ENCODE measurements at regions not wholly inside any gene's neighbourhood (a gene's known extent, or its start where the extent isn't known, plus 50 kb on each side); places are given as distances from the start of the nearest gene placed in this dataset.

DNA sequence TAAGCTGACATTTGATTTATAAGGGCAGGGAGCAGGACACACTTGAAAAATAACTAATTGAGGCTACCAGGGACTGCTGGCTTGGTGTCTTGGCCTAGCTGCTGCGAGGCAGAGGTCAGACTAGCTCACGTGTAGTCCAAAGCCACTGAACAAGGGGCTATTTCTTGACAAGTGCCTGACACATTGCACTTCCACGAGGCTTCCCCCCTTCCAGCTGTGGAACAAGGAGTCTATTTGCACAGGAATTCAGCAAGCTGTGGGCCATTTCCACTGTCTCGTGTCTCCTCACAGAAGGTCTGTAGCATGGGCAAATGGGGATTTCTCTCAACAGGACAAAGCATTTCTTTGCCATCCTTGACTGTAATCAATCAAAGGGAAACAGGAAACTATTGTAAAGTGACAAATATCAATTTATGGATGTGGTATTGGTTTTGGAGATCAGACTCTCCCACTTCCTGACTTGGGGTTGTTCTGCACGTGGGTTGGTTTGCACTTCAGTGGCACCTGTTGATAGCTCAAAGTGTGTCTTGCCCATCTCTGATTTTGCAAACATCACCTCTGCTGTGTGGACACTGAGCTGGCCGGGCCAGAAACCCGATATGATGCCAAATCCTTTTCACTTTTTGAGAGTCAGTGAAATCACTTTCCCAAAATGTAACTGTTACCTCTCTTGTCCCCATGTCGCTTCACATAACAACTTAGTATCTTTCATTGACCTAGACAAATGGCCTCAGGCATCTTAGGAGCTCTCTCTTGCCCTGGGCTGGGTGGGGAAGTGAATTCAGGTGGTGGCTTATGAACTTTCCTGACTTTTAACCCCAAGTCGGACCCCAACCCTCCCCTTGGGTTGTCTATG lies 107.4 kb upstream of the MAMLD1 start:
- H3K27ac ChIP-seq (ENCODE audit: low read depth in 1 of 2, low read length in 2 of 2) = no peak overlapping the region
- no peak overlapping the region for H3K4me3 ChIP-seq (ENCODE audit: low read depth in 1 of 3, low read length in 3 of 3)
- no peaks in the 10 kb centered on the region for H3K36me3 ChIP-seq (ENCODE audit: control insufficient read depth in 4 of 4, insufficient read depth in 3 of 4, low read depth in 1 of 4, low read length in 3 of 4)
- peaks cover 0 to 6% (median 0%) of the 10 kb centered on the region in 4 donors for H3K4me1 ChIP-seq (ENCODE audit: control insufficient read depth in 4 of 4, insufficient read depth in 4 of 4, low read length in 3 of 4)
- WGBS = 66% methylated on average over 9 of the region's 9 CpGs
- no peaks in the 10 kb centered on the region for H3K9me3 ChIP-seq (ENCODE audit: control insufficient read depth in 4 of 4, low read length in 3 of 4)
- no peak for DNase-seq (ENCODE audit: low spot score)
- no peaks in the 10 kb centered on the region for H3K27me3 ChIP-seq (ENCODE audit: control insufficient read depth in 4 of 4, insufficient read depth in 4 of 4, low read length in 3 of 4)
- H3K9ac ChIP-seq (ENCODE audit: low read depth in 1 of 2, low read length in 2 of 2) = no peak overlapping the region
- TF ChIP-seq CTCF (IDR thresholded peaks at IDR 0.05; ENCODE audit: low read depth, low read length, missing input control) = no peak
- no peak for TF ChIP-seq MAX (IDR thresholded peaks at IDR 0.05)
- no peak for TF ChIP-seq GABPA (IDR thresholded peaks at IDR 0.05 in 1 of 2, conservative IDR thresholded peaks at IDR 0.05 in 1 of 2)
- TF ChIP-seq RAD21 (IDR thresholded peaks at IDR 0.05) = no peak
- TF ChIP-seq, protein P1, sequence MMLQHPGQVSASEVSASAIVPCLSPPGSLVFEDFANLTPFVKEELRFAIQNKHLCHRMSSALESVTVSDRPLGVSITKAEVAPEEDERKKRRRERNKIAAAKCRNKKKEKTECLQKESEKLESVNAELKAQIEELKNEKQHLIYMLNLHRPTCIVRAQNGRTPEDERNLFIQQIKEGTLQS (IDR thresholded peaks at IDR 0.05) = no peak
- TF ChIP-seq ZBTB33 (IDR thresholded peaks at IDR 0.05) = no peak
- TF ChIP-seq, protein P2, sequence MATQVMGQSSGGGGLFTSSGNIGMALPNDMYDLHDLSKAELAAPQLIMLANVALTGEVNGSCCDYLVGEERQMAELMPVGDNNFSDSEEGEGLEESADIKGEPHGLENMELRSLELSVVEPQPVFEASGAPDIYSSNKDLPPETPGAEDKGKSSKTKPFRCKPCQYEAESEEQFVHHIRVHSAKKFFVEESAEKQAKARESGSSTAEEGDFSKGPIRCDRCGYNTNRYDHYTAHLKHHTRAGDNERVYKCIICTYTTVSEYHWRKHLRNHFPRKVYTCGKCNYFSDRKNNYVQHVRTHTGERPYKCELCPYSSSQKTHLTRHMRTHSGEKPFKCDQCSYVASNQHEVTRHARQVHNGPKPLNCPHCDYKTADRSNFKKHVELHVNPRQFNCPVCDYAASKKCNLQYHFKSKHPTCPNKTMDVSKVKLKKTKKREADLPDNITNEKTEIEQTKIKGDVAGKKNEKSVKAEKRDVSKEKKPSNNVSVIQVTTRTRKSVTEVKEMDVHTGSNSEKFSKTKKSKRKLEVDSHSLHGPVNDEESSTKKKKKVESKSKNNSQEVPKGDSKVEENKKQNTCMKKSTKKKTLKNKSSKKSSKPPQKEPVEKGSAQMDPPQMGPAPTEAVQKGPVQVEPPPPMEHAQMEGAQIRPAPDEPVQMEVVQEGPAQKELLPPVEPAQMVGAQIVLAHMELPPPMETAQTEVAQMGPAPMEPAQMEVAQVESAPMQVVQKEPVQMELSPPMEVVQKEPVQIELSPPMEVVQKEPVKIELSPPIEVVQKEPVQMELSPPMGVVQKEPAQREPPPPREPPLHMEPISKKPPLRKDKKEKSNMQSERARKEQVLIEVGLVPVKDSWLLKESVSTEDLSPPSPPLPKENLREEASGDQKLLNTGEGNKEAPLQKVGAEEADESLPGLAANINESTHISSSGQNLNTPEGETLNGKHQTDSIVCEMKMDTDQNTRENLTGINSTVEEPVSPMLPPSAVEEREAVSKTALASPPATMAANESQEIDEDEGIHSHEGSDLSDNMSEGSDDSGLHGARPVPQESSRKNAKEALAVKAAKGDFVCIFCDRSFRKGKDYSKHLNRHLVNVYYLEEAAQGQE (IDR thresholded peaks at IDR 0.05) = no peak

DNA sequence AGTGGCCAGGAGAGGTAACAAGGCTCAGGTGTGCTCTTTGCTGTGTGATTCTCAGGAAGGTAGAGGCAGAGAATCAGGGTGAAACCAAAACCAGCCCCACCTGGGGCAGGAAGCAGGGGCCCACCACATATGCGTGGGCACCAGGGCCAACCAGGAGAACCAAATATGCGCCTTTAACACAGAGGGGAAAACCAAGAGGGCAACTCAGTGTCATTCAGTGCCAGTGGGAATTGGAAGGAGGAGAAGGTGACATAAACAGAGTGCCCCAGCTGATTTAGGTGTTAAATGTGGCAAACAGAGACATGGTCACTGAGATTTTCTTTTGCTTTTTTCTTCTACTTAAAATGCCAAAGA lies 106.8 kb upstream of the MAMLD1 start:
- Histone ChIP-seq H3K4me1 (ENCODE audit: control insufficient read depth in 4 of 4, insufficient read depth in 4 of 4, low read length in 3 of 4) (peaks cover 0 to 6% (median 0%) of the 10 kb centered on the region in 4 donors), H3K9ac (ENCODE audit: low read depth in 1 of 2, low read length in 2 of 2) (no peak overlapping the region), H3K36me3 (ENCODE audit: control insufficient read depth in 4 of 4, insufficient read depth in 3 of 4, low read depth in 1 of 4, low read length in 3 of 4) (no peaks in the 10 kb centered on the region), H3K27me3 (ENCODE audit: control insufficient read depth in 4 of 4, insufficient read depth in 4 of 4, low read length in 3 of 4) (no peaks in the 10 kb centered on the region), H3K4me3 (ENCODE audit: low read depth in 1 of 3, low read length in 3 of 3) (no peak overlapping the region), H3K9me3 (ENCODE audit: control insufficient read depth in 4 of 4, low read length in 3 of 4) (no peaks in the 10 kb centered on the region), H3K27ac (ENCODE audit: low read depth in 1 of 2, low read length in 2 of 2) (no peak overlapping the region)
- no peak for DNase-seq (ENCODE audit: low spot score)
- WGBS = 99% methylated on average over 2 of the region's 2 CpGs
- no peak for TF ChIP-seq FOXA2 (IDR thresholded peaks at IDR 0.05)
- no peak for TF ChIP-seq FOXA1 (IDR thresholded peaks at IDR 0.05)
- no peak for TF ChIP-seq YY1 (IDR thresholded peaks at IDR 0.05)
- TF ChIP-seq EGR1 (IDR thresholded peaks at IDR 0.05; ENCODE audit: low read depth in 2 of 2) = no peak
- TF ChIP-seq, protein P1 (IDR thresholded peaks at IDR 0.05) = no peak
- TF ChIP-seq TAF1 (conservative IDR thresholded peaks at IDR 0.05) = no peak
- no peak for TF ChIP-seq HNF4A (conservative IDR thresholded peaks at IDR 0.05)
- no peak for TF ChIP-seq NR2F2 (IDR thresholded peaks at IDR 0.05)
- no peak for TF ChIP-seq GABPA (IDR thresholded peaks at IDR 0.05 in 1 of 2, conservative IDR thresholded peaks at IDR 0.05 in 1 of 2)
- no peak for TF ChIP-seq CTCF (IDR thresholded peaks at IDR 0.05; ENCODE audit: low read depth, low read length, missing input control)
- TF ChIP-seq RAD21 (IDR thresholded peaks at IDR 0.05) = no peak
- no peak for TF ChIP-seq JUND (IDR thresholded peaks at IDR 0.05)
- TF ChIP-seq RXRA (IDR thresholded peaks at IDR 0.05) = no peak
